ENCODE measurements at regions not wholly inside any gene's neighbourhood (a gene's known extent, or its start where the extent isn't known, plus 50 kb on each side); places are given as distances from the start of the nearest gene placed in this dataset.

DNA sequence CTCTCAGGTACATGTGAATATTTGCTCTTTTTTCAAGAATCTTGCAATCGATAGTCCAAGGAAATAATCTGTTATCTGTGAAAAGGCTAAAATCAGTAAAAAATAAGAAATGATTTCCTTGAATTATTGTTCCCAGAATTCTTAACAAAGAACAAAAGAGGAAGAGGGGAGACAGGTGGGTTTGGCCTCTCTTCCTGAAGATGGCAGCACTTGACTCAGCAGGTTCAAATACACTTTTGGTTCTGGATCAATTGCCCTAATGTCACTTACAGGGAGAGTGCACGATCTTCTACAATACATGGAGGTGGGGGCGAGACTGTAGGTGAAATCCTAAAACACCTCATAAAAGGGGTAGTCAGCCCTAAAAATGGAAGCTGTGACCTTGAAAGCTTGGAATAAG, 358.7 kb downstream of the IRS2 start:
- TF ChIP-seq, protein P1, sequence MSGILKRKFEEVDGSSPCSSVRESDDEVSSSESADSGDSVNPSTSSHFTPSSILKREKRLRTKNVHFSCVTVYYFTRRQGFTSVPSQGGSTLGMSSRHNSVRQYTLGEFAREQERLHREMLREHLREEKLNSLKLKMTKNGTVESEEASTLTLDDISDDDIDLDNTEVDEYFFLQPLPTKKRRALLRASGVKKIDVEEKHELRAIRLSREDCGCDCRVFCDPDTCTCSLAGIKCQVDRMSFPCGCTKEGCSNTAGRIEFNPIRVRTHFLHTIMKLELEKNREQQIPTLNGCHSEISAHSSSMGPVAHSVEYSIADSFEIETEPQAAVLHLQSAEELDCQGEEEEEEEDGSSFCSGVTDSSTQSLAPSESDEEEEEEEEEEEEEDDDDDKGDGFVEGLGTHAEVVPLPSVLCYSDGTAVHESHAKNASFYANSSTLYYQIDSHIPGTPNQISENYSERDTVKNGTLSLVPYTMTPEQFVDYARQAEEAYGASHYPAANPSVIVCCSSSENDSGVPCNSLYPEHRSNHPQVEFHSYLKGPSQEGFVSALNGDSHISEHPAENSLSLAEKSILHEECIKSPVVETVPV (CRISPR knock-in tag; IDR thresholded peaks at IDR 0.05), result no peak
- TF ChIP-seq, protein P2, sequence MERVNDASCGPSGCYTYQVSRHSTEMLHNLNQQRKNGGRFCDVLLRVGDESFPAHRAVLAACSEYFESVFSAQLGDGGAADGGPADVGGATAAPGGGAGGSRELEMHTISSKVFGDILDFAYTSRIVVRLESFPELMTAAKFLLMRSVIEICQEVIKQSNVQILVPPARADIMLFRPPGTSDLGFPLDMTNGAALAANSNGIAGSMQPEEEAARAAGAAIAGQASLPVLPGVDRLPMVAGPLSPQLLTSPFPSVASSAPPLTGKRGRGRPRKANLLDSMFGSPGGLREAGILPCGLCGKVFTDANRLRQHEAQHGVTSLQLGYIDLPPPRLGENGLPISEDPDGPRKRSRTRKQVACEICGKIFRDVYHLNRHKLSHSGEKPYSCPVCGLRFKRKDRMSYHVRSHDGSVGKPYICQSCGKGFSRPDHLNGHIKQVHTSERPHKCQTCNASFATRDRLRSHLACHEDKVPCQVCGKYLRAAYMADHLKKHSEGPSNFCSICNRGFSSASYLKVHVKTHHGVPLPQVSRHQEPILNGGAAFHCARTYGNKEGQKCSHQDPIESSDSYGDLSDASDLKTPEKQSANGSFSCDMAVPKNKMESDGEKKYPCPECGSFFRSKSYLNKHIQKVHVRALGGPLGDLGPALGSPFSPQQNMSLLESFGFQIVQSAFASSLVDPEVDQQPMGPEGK (CRISPR knock-in tag; IDR thresholded peaks at IDR 0.05; ENCODE audit: borderline replicate concordance), result no peak
- TF ChIP-seq ISL1 (CRISPR knock-in tag; IDR thresholded peaks at IDR 0.05) (no peak), ZFP30 (CRISPR knock-in tag; IDR thresholded peaks at IDR 0.05) (no peak), ZC3H10 (CRISPR knock-in tag; IDR thresholded peaks at IDR 0.05) (no peak), ZNF8 (CRISPR knock-in tag; IDR thresholded peaks at IDR 0.05) (no peak), ESRRG (CRISPR knock-in tag; IDR thresholded peaks at IDR 0.05) (no peak), RARB (CRISPR knock-in tag; IDR thresholded peaks at IDR 0.05) (no peak), ZNF70 (CRISPR knock-in tag; IDR thresholded peaks at IDR 0.05) (no peak), ZFP3 (CRISPR knock-in tag; IDR thresholded peaks at IDR 0.05) (no peak), BACH2 (CRISPR knock-in tag; IDR thresholded peaks at IDR 0.05; ENCODE audit: borderline replicate concordance) (no peak), SNAI2 (CRISPR knock-in tag; IDR thresholded peaks at IDR 0.05) (no peak)
- TF ChIP-seq, protein P3, sequence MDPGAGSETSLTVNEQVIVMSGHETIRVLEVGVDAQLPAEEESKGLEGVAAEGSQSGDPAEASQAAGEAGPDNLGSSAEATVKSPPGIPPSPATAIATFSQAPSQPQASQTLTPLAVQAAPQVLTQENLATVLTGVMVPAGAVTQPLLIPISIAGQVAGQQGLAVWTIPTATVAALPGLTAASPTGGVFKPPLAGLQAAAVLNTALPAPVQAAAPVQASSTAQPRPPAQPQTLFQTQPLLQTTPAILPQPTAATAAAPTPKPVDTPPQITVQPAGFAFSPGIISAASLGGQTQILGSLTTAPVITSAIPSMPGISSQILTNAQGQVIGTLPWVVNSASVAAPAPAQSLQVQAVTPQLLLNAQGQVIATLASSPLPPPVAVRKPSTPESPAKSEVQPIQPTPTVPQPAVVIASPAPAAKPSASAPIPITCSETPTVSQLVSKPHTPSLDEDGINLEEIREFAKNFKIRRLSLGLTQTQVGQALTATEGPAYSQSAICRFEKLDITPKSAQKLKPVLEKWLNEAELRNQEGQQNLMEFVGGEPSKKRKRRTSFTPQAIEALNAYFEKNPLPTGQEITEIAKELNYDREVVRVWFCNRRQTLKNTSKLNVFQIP (CRISPR knock-in tag; IDR thresholded peaks at IDR 0.05; ENCODE audit: borderline replicate concordance, low read depth), result no peak
